IPS-18c (cell line): ENCODE measurements at regions not wholly inside any gene's neighbourhood (a gene's known extent, or its start where the extent isn't known, plus 50 kb on each side); places are given as distances from the start of the nearest gene placed in this dataset.
"Not testable (repeated sequence)": the region's sequence is repeated elsewhere in the genome, so short reads cannot be mapped to it uniquely, and the experiment has no call there.

Source experiments
- H3K4me3 ChIP-seq: 2 replicates; pipeline ENCODE4 v1.7.0; 2013; ENCODE audit warnings: low read depth, mild to moderate bottlenecking, low read length, moderate library complexity; ENCODE audit not compliant: insufficient read depth
- H3K9me3 ChIP-seq: one replicate; pipeline ENCODE4 v1.6.1; 2013; ENCODE audit warnings: mild to moderate bottlenecking, low read length, moderate library complexity; ENCODE audit not compliant: control insufficient read depth, insufficient read depth

GRCh38 chr3:106082616-106083015, 213.8 kb upstream of the CBLB start:
- H3K9me3 ChIP-seq, result no peaks in the 10 kb centered on the region
- no peak overlapping the region for H3K4me3 ChIP-seq

- no peaks in the 10 kb centered on the region for H3K9me3 ChIP-seq
- no peak overlapping the region for H3K4me3 ChIP-seq
These were observed 214.4 kb upstream of the CBLB start for GRCh38 chr3:106083207-106083606.

- Histone ChIP-seq H3K9me3 (no peaks in the 10 kb centered on the region), H3K4me3 (no peak overlapping the region)
These were observed 215.0 kb upstream of the CBLB start for GRCh38 chr3:106083854-106084253.

DNA sequence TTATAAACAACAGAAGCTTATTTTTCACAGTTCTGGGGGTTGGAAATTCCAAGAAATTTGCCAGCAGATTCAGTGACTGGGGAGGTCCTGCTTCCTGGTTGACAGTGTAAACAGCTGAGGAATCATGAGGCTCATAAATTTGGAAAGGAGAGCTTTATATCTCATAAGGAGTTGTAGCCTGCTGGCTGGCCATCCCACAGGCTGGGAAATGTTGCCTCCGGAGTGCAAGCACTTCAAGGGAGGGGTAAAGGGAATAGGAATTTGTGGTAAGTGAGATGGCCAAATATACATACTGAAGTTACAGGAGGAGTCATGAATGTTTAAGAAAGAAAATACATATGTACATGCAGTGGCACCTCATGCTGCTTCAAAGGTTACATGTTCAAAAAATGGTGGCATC, 217.2 kb upstream of the CBLB start:
- Histone ChIP-seq H3K9me3 (no peaks in the 10 kb centered on the region), H3K4me3 (no peak overlapping the region)

DNA sequence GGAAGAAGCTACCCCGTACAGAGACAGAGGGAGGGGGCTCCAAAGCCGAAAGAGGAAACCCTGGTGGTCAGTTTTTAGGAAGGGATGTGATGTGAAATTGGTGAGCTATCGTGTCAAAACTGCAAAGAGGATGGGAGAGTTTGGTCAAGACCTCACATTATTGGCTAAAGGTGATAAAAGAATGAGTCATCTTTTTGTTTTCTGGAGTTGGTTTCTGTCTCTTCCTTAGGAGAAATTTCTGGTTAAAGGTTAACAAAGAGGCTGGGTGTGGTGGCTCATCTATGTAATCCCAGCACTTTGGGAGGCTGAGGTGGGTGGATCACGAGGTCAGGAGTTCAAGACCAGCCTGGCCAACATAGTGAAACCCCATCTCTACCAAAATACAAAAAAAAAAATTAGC, 217.8 kb upstream of the CBLB start:
- no peaks in the 10 kb centered on the region for H3K9me3 ChIP-seq
- no peak overlapping the region for H3K4me3 ChIP-seq

GRCh38 chr3:106088304-106088703, 219.5 kb upstream of the CBLB start:
- H3K9me3 ChIP-seq, result no peaks in the 10 kb centered on the region
- no peak overlapping the region for H3K4me3 ChIP-seq

DNA sequence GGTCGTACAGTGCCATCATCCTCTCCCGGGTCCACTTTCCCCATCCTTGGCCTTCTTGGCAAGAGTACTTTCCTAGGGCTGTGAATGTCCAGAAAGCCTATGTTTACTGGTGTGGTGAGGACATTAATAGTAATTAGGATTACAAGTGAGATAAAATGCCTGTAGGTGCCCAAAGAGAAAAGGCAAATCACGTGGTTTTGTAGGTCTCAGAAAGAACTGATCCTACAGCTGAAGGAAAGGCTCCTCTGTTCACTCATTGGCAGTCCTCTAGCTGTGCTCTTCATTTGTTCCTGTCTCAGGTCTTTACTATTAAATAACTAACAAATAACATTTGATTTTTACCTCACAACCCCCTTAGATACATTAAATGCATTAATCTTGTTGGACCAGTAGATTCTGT, 220.1 kb upstream of the CBLB start:
- no peak overlapping the region for H3K4me3 ChIP-seq
- H3K9me3 ChIP-seq, result no peaks in the 10 kb centered on the region

DNA sequence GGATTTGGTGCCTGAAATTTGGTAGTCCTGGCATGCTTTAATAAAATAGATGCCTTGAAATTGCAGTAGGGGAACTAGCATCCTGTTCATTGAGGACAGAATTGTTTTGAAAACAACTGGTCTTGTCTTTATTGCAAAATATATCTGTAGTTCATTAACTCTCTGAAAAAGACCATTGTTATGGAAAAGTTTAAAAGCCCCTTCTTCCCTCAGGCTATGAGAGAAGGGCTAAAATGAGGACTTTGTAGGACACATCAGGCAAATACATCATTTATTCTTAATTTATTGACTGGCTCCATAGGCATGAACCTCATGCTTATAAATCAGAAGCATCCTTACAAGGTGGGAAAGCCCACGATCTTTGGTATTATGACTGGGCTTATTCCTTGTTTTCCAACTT, 221.0 kb upstream of the CBLB start:
- H3K9me3 ChIP-seq, result no peaks in the 10 kb centered on the region
- H3K4me3 ChIP-seq, result no peak overlapping the region

DNA sequence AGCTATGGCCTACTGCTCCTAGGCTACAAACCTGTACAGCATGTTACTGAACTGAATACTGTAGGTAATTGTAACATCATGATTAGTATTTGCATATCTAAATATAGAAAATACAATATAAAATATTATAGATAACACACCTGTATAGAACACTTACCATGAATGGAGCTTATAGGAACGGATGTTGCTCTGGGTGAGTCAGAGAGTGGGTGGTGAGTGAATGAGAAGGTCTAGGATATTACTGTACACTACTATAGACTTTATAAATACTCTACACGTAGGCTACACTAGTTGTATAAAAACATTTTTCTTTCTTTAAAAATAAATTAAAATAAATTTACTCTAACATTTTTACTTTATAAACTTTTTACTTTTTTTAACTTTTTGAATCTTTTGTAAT, 224.0 kb upstream of the CBLB start:
- Histone ChIP-seq H3K4me3 (no peak overlapping the region), H3K9me3 (no peaks in the 10 kb centered on the region)

GRCh38 chr3:106093616-106094015, 224.8 kb upstream of the CBLB start:
- Histone ChIP-seq H3K4me3 (no peak overlapping the region), H3K9me3 (no peaks in the 10 kb centered on the region)

DNA sequence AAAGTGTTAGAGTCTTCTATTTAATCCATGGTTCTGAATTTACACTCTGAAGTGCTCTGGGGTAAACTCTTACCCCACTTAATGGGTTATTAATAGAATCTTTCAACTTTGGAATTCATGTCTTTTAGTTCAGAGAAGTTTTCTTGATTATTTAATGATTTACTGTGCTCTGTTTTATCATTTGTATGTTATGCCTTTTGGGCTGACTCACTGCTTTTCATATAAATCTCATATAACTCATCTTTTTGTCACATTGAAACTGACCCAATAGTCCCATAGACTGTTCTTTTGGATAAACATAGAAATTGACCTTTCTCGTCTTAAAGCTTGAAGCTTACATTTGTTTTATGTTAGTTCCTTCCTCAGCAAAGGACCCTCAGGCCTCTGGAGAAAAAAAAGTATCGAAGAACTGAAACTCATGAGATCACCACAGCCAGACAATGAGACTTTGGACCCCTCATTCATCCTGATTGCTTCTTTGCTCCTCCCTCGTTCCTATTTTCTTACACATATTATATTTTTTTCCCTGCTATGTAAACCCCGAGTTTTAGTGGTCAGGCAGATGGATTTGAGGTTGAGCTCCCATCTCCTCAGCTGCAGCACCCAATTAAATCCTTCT, 229.1 kb upstream of the CBLB start:
- H3K9me3 ChIP-seq, result no peaks in the 10 kb centered on the region
- H3K4me3 ChIP-seq, result no peak overlapping the region

GRCh38 chr3:106103383-106103782, 234.6 kb upstream of the CBLB start:
- Histone ChIP-seq H3K9me3 (no peaks in the 10 kb centered on the region), H3K4me3 (no peak overlapping the region)

DNA sequence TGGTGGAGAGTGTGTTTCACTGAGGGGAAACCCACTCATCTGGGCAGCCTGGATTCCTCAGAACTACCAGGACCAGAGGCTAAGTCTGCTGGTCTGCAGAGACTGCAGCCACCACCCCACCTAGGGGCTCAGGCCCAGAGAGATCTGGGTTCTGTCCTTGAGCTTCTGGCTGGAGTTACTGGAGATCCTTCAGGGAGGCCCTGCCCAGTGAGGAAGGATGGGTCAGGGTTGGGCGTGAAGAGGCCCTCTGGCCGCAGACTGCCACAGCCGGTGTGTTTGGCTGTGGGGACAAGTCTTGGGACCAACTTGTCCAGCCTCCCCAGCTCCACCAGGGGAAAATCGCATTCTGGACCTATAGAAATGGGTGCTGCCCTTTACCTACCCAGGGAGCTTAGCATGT, 235.3 kb upstream of the CBLB start:
- no peaks in the 10 kb centered on the region for H3K9me3 ChIP-seq

DNA sequence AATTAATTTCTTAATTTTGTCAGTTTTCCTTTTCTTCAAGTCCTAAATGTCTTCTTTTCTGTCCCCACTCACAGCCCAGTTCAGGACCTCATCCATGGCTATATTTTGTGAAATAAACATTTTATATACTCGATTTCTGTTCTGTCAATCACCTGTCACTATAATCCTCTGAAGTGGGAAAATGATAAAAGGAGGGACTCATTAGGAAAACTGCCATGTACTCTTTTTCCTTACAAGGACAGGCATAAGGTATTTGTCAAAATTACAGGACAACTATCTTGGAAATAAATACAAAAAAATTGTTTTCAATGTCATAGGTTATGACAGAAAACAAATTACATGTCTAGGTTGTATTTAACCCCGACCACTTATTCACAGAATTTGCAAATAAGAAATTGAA, 240.1 kb upstream of the CBLB start:
- Histone ChIP-seq H3K4me3 (no peak overlapping the region), H3K9me3 (no peaks in the 10 kb centered on the region)

More for the DNA sequence above, 235.3 kb upstream of the CBLB start:
- no peak overlapping the region for H3K4me3 ChIP-seq

GRCh38 chr3:106112561-106112960, 243.7 kb upstream of the CBLB start:
- H3K9me3 ChIP-seq, H3K4me3 ChIP-seq: not testable (repeated sequence)

GRCh38 chr3:106113747-106114146, 244.9 kb upstream of the CBLB start:
- no peak overlapping the region for H3K4me3 ChIP-seq

DNA sequence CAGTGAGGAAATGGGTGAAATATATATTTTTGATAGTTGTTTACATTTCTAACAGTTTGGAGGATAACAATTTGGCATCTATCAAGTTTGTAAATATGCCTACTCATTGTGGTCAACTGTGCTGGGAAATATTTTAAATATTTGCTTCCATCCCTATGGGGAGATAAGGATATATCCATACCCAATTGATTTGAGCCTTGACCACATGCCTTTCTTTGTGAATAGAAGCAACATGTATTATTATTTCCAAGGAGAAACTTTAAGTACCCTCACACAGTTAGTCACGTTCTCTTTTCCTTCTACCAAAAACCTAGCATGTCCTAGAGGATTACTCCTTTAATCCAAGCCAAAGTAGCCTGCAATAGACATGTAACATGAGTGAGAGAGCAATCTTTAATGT, 245.4 kb upstream of the CBLB start:
- no peaks in the 10 kb centered on the region for H3K9me3 ChIP-seq
- H3K4me3 ChIP-seq, result no peak overlapping the region

More at GRCh38 chr3:106113747-106114146, 244.9 kb upstream of the CBLB start:
- no peaks in the 10 kb centered on the region for H3K9me3 ChIP-seq

- Histone ChIP-seq H3K4me3 (no peak overlapping the region), H3K9me3 (no peaks in the 10 kb centered on the region)
These were observed 246.0 kb upstream of the CBLB start for GRCh38 chr3:106114848-106115247.

- Histone ChIP-seq H3K9me3 (no peaks in the 10 kb centered on the region), H3K4me3 (no peak overlapping the region)
These were observed 246.7 kb upstream of the CBLB start for GRCh38 chr3:106115557-106115956.
